ENCODE measurements at regions not wholly inside any gene's neighbourhood (a gene's known extent, or its start where the extent isn't known, plus 50 kb on each side); places are given as distances from the start of the nearest gene placed in this dataset.

GRCh38 chr14:62138593-62138992, 376.4 kb downstream of the SNAPC1 start:
- ATAC-seq (ENCODE audit: low read depth in 2 of 2) (no peak), DNase-seq (no peak)
- Histone ChIP-seq H3K27me3 (ENCODE audit: control insufficient read depth, insufficient read depth, low read length) (no peaks in the 10 kb centered on the region), H3K36me3 (ENCODE audit: control insufficient read depth, insufficient read depth, low read length) (no peaks in the 10 kb centered on the region), H3K4me1 (ENCODE audit: control insufficient read depth, insufficient read depth, low read length, poor library complexity, severe bottlenecking) (no peaks in the 10 kb centered on the region), H3K27ac (ENCODE audit: insufficient read depth, low read length, poor library complexity, severe bottlenecking) (no peak overlapping the region), H3K9me3 (ENCODE audit: control insufficient read depth in 2 of 2, low read length in 2 of 2) (no peaks in the 10 kb centered on the region), H3K4me3 (ENCODE audit: low read depth, low read length) (no peak overlapping the region)
- Mint-ChIP-seq H3K27ac (no peak overlapping the region), H3K4me1 (no peaks in the 10 kb centered on the region), H3K9me3 (peaks cover 0 to 4% (median 0%) of the 10 kb centered on the region in 7 donors), H3K27me3 (peaks cover 12% of the 10 kb centered on the region), H3K4me3 (no peak overlapping the region), H3K36me3 (no peaks in the 10 kb centered on the region)

GRCh38 chr14:62141139-62141538, 378.9 kb downstream of the SNAPC1 start:
- no peaks in the 10 kb centered on the region for H3K9me3 ChIP-seq (ENCODE audit: control insufficient read depth in 2 of 2, low read length in 2 of 2)
- no peaks in the 10 kb centered on the region for H3K36me3 ChIP-seq (ENCODE audit: control insufficient read depth, insufficient read depth, low read length)
- Mint-ChIP-seq H3K4me1 (no peaks in the 10 kb centered on the region), H3K27ac (no peak overlapping the region), H3K27me3 (no peaks in the 10 kb centered on the region), H3K36me3 (no peaks in the 10 kb centered on the region), H3K4me3 (no peak overlapping the region), H3K9me3 (peaks cover 0 to 5% (median 0%) of the 10 kb centered on the region in 7 donors)
- no peak overlapping the region for H3K4me3 ChIP-seq (ENCODE audit: low read depth, low read length)
- DNase-seq (no peak), ATAC-seq (ENCODE audit: low read depth in 2 of 2) (no peak)
- no peaks in the 10 kb centered on the region for H3K27me3 ChIP-seq (ENCODE audit: control insufficient read depth, insufficient read depth, low read length)
- no peaks in the 10 kb centered on the region for H3K4me1 ChIP-seq (ENCODE audit: control insufficient read depth, insufficient read depth, low read length, poor library complexity, severe bottlenecking)
- no peak overlapping the region for H3K27ac ChIP-seq (ENCODE audit: insufficient read depth, low read length, poor library complexity, severe bottlenecking)

GRCh38 chr14:62143245-62143644, 381.0 kb downstream of the SNAPC1 start:
- Mint-ChIP-seq H3K9me3 (peaks cover 0 to 15% (median 5%) of the 10 kb centered on the region in 7 donors), H3K4me1 (no peaks in the 10 kb centered on the region), H3K4me3 (no peak overlapping the region), H3K27ac (no peak overlapping the region), H3K27me3 (no peaks in the 10 kb centered on the region), H3K36me3 (no peaks in the 10 kb centered on the region)
- Histone ChIP-seq H3K9me3 (ENCODE audit: control insufficient read depth in 2 of 2, low read length in 2 of 2) (peaks cover 0 to 2% of the 10 kb centered on the region in 2 experiments), H3K4me1 (ENCODE audit: control insufficient read depth, insufficient read depth, low read length, poor library complexity, severe bottlenecking) (no peaks in the 10 kb centered on the region), H3K27me3 (ENCODE audit: control insufficient read depth, insufficient read depth, low read length) (no peaks in the 10 kb centered on the region), H3K4me3 (ENCODE audit: low read depth, low read length) (no peak overlapping the region), H3K36me3 (ENCODE audit: control insufficient read depth, insufficient read depth, low read length) (no peaks in the 10 kb centered on the region), H3K27ac (ENCODE audit: insufficient read depth, low read length, poor library complexity, severe bottlenecking) (no peak overlapping the region)
- no peak for ATAC-seq (ENCODE audit: low read depth in 2 of 2)
- no peak for DNase-seq

GRCh38 chr14:62144863-62145262, 382.6 kb downstream of the SNAPC1 start:
- H3K27ac Mint-ChIP-seq = no peak overlapping the region
- no peaks in the 10 kb centered on the region for H3K27me3 Mint-ChIP-seq
- H3K4me3 Mint-ChIP-seq = no peak overlapping the region
- no peak overlapping the region for H3K4me3 ChIP-seq (ENCODE audit: low read depth, low read length)
- H3K9me3 ChIP-seq (ENCODE audit: control insufficient read depth in 2 of 2, low read length in 2 of 2) = peaks cover 0 to 2% of the 10 kb centered on the region in 2 experiments
- no peak overlapping the region for H3K27ac ChIP-seq (ENCODE audit: insufficient read depth, low read length, poor library complexity, severe bottlenecking)
- DNase-seq = no peak
- peaks cover 0 to 21% (median 5%) of the 10 kb centered on the region in 7 donors for H3K9me3 Mint-ChIP-seq
- no peaks in the 10 kb centered on the region for H3K27me3 ChIP-seq (ENCODE audit: control insufficient read depth, insufficient read depth, low read length)
- H3K36me3 ChIP-seq (ENCODE audit: control insufficient read depth, insufficient read depth, low read length) = no peaks in the 10 kb centered on the region
- ATAC-seq (ENCODE audit: low read depth in 2 of 2) = no peak
- H3K4me1 ChIP-seq (ENCODE audit: control insufficient read depth, insufficient read depth, low read length, poor library complexity, severe bottlenecking) = no peaks in the 10 kb centered on the region
- H3K4me1 Mint-ChIP-seq = no peaks in the 10 kb centered on the region
- H3K36me3 Mint-ChIP-seq = no peaks in the 10 kb centered on the region

GRCh38 chr14:62146030-62146429, 383.8 kb downstream of the SNAPC1 start:
- ATAC-seq (ENCODE audit: low read depth in 2 of 2) = no peak
- Histone ChIP-seq H3K27ac (ENCODE audit: insufficient read depth, low read length, poor library complexity, severe bottlenecking) (no peak overlapping the region), H3K9me3 (ENCODE audit: control insufficient read depth in 2 of 2, low read length in 2 of 2) (peaks cover 0 to 2% of the 10 kb centered on the region in 2 experiments), H3K36me3 (ENCODE audit: control insufficient read depth, insufficient read depth, low read length) (no peaks in the 10 kb centered on the region), H3K27me3 (ENCODE audit: control insufficient read depth, insufficient read depth, low read length) (no peaks in the 10 kb centered on the region), H3K4me3 (ENCODE audit: low read depth, low read length) (no peak overlapping the region), H3K4me1 (ENCODE audit: control insufficient read depth, insufficient read depth, low read length, poor library complexity, severe bottlenecking) (no peaks in the 10 kb centered on the region)
- Mint-ChIP-seq H3K27ac (no peak overlapping the region), H3K4me1 (no peaks in the 10 kb centered on the region), H3K27me3 (no peaks in the 10 kb centered on the region), H3K4me3 (no peak overlapping the region), H3K9me3 (peaks cover 0 to 21% (median 8%) of the 10 kb centered on the region in 7 donors), H3K36me3 (no peaks in the 10 kb centered on the region)
- no peak for DNase-seq

GRCh38 chr14:62156052-62156451, 393.8 kb downstream of the SNAPC1 start:
- no peak for DNase-seq
- no peak overlapping the region for H3K4me3 ChIP-seq (ENCODE audit: low read depth, low read length)
- H3K4me1 ChIP-seq (ENCODE audit: control insufficient read depth, insufficient read depth, low read length, poor library complexity, severe bottlenecking) = no peaks in the 10 kb centered on the region
- H3K27ac ChIP-seq (ENCODE audit: insufficient read depth, low read length, poor library complexity, severe bottlenecking) = no peak overlapping the region
- H3K9me3 ChIP-seq (ENCODE audit: control insufficient read depth in 2 of 2, low read length in 2 of 2) = no peaks in the 10 kb centered on the region
- H3K4me1 Mint-ChIP-seq = no peaks in the 10 kb centered on the region
- H3K36me3 Mint-ChIP-seq = no peaks in the 10 kb centered on the region
- no peak for ATAC-seq (ENCODE audit: low read depth in 2 of 2)
- no peak overlapping the region for H3K4me3 Mint-ChIP-seq
- no peaks in the 10 kb centered on the region for H3K27me3 ChIP-seq (ENCODE audit: control insufficient read depth, insufficient read depth, low read length)
- H3K36me3 ChIP-seq (ENCODE audit: control insufficient read depth, insufficient read depth, low read length) = no peaks in the 10 kb centered on the region
- H3K27ac Mint-ChIP-seq = no peak overlapping the region
- H3K27me3 Mint-ChIP-seq = no peaks in the 10 kb centered on the region
- H3K9me3 Mint-ChIP-seq = peaks cover 0 to 2% (median 0%) of the 10 kb centered on the region in 7 donors

GRCh38 chr14:62158779-62159178, 396.6 kb downstream of the SNAPC1 start:
- no peak overlapping the region for H3K27ac Mint-ChIP-seq
- DNase-seq (no peak), ATAC-seq (ENCODE audit: low read depth in 2 of 2) (no peak)
- H3K27ac ChIP-seq (ENCODE audit: insufficient read depth, low read length, poor library complexity, severe bottlenecking) = no peak overlapping the region
- H3K36me3 ChIP-seq (ENCODE audit: control insufficient read depth, insufficient read depth, low read length) = no peaks in the 10 kb centered on the region
- no peak overlapping the region for H3K4me3 ChIP-seq (ENCODE audit: low read depth, low read length)
- no peaks in the 10 kb centered on the region for H3K4me1 Mint-ChIP-seq
- H3K27me3 ChIP-seq (ENCODE audit: control insufficient read depth, insufficient read depth, low read length) = no peaks in the 10 kb centered on the region
- H3K27me3 Mint-ChIP-seq = peaks cover 5% of the 10 kb centered on the region
- no peaks in the 10 kb centered on the region for H3K9me3 ChIP-seq (ENCODE audit: control insufficient read depth in 2 of 2, low read length in 2 of 2)
- H3K9me3 Mint-ChIP-seq = peaks cover 0 to 2% (median 0%) of the 10 kb centered on the region in 7 donors
- H3K4me3 Mint-ChIP-seq = no peak overlapping the region
- no peaks in the 10 kb centered on the region for H3K36me3 Mint-ChIP-seq
- H3K4me1 ChIP-seq (ENCODE audit: control insufficient read depth, insufficient read depth, low read length, poor library complexity, severe bottlenecking) = no peaks in the 10 kb centered on the region

GRCh38 chr14:62159314-62159713, 397.1 kb downstream of the SNAPC1 start:
- H3K4me1 Mint-ChIP-seq = peaks cover 0 to under 1% (median 0%) of the 10 kb centered on the region in 4 donors
- DNase-seq (no peak), ATAC-seq (ENCODE audit: low read depth in 2 of 2) (no peak)
- no peak overlapping the region for H3K4me3 Mint-ChIP-seq
- no peaks in the 10 kb centered on the region for H3K9me3 ChIP-seq (ENCODE audit: control insufficient read depth in 2 of 2, low read length in 2 of 2)
- peaks cover 0 to 2% (median 0%) of the 10 kb centered on the region in 7 donors for H3K9me3 Mint-ChIP-seq
- no peaks in the 10 kb centered on the region for H3K4me1 ChIP-seq (ENCODE audit: control insufficient read depth, insufficient read depth, low read length, poor library complexity, severe bottlenecking)
- peaks cover 5% of the 10 kb centered on the region for H3K27me3 Mint-ChIP-seq
- no peaks in the 10 kb centered on the region for H3K36me3 Mint-ChIP-seq
- H3K27ac ChIP-seq (ENCODE audit: insufficient read depth, low read length, poor library complexity, severe bottlenecking) = no peak overlapping the region
- no peak overlapping the region for H3K4me3 ChIP-seq (ENCODE audit: low read depth, low read length)
- no peak overlapping the region for H3K27ac Mint-ChIP-seq
- H3K36me3 ChIP-seq (ENCODE audit: control insufficient read depth, insufficient read depth, low read length) = no peaks in the 10 kb centered on the region
- H3K27me3 ChIP-seq (ENCODE audit: control insufficient read depth, insufficient read depth, low read length) = peaks cover 1% of the 10 kb centered on the region

All from CD4-positive, CD25-positive, alpha-beta regulatory T cell (primary cell).